CD14-positive monocyte (primary cell): ENCODE measurements at regions not wholly inside any gene's neighbourhood (a gene's known extent, or its start where the extent isn't known, plus 50 kb on each side); places are given as distances from the start of the nearest gene placed in this dataset.

Experiments used
- DNase-seq, 3 donors: peaks; one replicate each; pipeline ENCODE4 v3.0.0-alpha.2; 2011 to 2022
- H2AFZ ChIP-seq: 2 replicates; pipeline ENCODE4 v1.6.0; 2012; ENCODE audit warnings: mild to moderate bottlenecking, low read depth, low read length, inconsistent platforms; ENCODE audit not compliant: insufficient read depth, poor library complexity, severe bottlenecking
- H3K27ac ChIP-seq, 2 donors: 1 replicate in 1 of 2; 2 replicates in 1 of 2; pipeline ENCODE4 v1.5.1; 2012 to 2013; ENCODE audit warnings: low read length in 2 of 2, control low read depth in 1 of 2, inconsistent platforms in 1 of 2, low read depth in 1 of 2, mild to moderate bottlenecking in 1 of 2
- H3K27me3 ChIP-seq, 2 donors: one replicate each; pipeline versions ENCODE4 v1.6.0 to v1.6.1; 2011 to 2013; ENCODE audit warnings: low read length in 2 of 2; ENCODE audit not compliant: control insufficient read depth in 2 of 2, insufficient read depth in 2 of 2
- H3K36me3 ChIP-seq, 2 donors: replicated peaks in 1 of 2; 1 replicate in 1 of 2; 2 replicates in 1 of 2; pipeline versions ENCODE4 v1.5.1 to v1.6.1; 2012 to 2013; ENCODE audit warnings: low read length in 2 of 2, control low read depth in 1 of 2, inconsistent platforms in 1 of 2, mild to moderate bottlenecking in 1 of 2; ENCODE audit not compliant: insufficient read depth in 2 of 2, control insufficient read depth in 1 of 2
- H3K4me1 ChIP-seq, 2 donors: 1 replicate in 1 of 2; 2 replicates in 1 of 2; pipeline versions ENCODE4 v1.5.1 to v1.6.1; 2012 to 2013; ENCODE audit warnings: low read length in 2 of 2, control low read depth in 1 of 2, inconsistent platforms in 1 of 2, mild to moderate bottlenecking in 1 of 2, moderate library complexity in 1 of 2; ENCODE audit not compliant: insufficient read depth in 2 of 2, control insufficient read depth in 1 of 2
- H3K4me2 ChIP-seq: replicated peaks from 2 replicates; pipeline ENCODE3; 2012; ENCODE audit warnings: low read length, moderate library complexity, mild to moderate bottlenecking; ENCODE audit not compliant: poor library complexity, severe bottlenecking; ENCODE audit errors: extremely low read depth
- H3K4me3 ChIP-seq, 3 experiments: fragments of 200-600 bp in 1 of 3; sonication (generic) in 1 of 3; replicated peaks in 1 of 3; 1 replicate in 2 of 3; 2 replicates in 1 of 3; pipeline ENCODE4 v1.5.1; 2011 to 2013; ENCODE audit warnings: low read length in 3 of 3, mild to moderate bottlenecking in 3 of 3, control low read depth in 2 of 3, low read depth in 2 of 3, inconsistent platforms in 1 of 3, moderate library complexity in 1 of 3
- H3K79me2 ChIP-seq: 2 replicates; pipeline ENCODE4 v1.6.0; 2012; ENCODE audit warnings: mild to moderate bottlenecking, control low read depth, inconsistent platforms, low read length, moderate library complexity; ENCODE audit not compliant: insufficient read depth
- H3K9ac ChIP-seq: 2 replicates; pipeline ENCODE4 v1.6.0; 2017; ENCODE audit warnings: low read length, mild to moderate bottlenecking; ENCODE audit not compliant: insufficient read depth, poor library complexity, severe bottlenecking
- H3K9me3 ChIP-seq, 2 donors: replicated peaks in 1 of 2; 1 replicate in 1 of 2; 2 replicates in 1 of 2; pipeline versions ENCODE4 v1.5.1 to v1.6.1; 2012 to 2013; ENCODE audit warnings: low read length in 2 of 2, control low read depth in 1 of 2; ENCODE audit not compliant: control insufficient read depth in 1 of 2, insufficient read depth in 1 of 2
- H4K20me1 ChIP-seq: 2 replicates; pipeline ENCODE4 v1.6.0; 2012; ENCODE audit warnings: mild to moderate bottlenecking, low read length, control low read depth, moderate library complexity; ENCODE audit not compliant: insufficient read depth
- H3K27ac Mint-ChIP-seq, 7 donors: one replicate each; pipeline ENCODE4 v1.8.0; 2020; ENCODE audit warnings: mild to moderate bottlenecking in 7 of 7, mixed read lengths in 7 of 7, moderate library complexity in 6 of 7, inconsistent platforms in 2 of 7
- H3K27me3 Mint-ChIP-seq, 3 donors: one replicate each; pipeline ENCODE4 v1.8.0; 2021 to 2022; ENCODE audit warnings: low read depth in 3 of 3, mild to moderate bottlenecking in 3 of 3, mixed read lengths in 3 of 3, moderate library complexity in 3 of 3, inconsistent platforms in 1 of 3
- H3K36me3 Mint-ChIP-seq, 2 donors: one replicate each; pipeline ENCODE4 v1.8.0; 2020; ENCODE audit warnings: mixed read lengths in 2 of 2, inconsistent platforms in 1 of 2, mild to moderate bottlenecking in 1 of 2
- H3K4me1 Mint-ChIP-seq: one replicate; pipeline ENCODE4 v1.8.0; 2020; ENCODE audit warnings: mild to moderate bottlenecking, mixed read lengths
- H3K4me3 Mint-ChIP-seq, 2 donors: one replicate each; pipeline ENCODE4 v1.8.0; 2020; ENCODE audit warnings: mild to moderate bottlenecking in 2 of 2, mixed read lengths in 2 of 2, moderate library complexity in 1 of 2
- H3K9me3 Mint-ChIP-seq, 7 donors: one replicate each; pipeline ENCODE4 v1.8.0; 2020 to 2022; ENCODE audit warnings: mixed read lengths in 7 of 7, mild to moderate bottlenecking in 6 of 7, moderate library complexity in 6 of 7, inconsistent platforms in 2 of 7
- WGBS: methylation state at CpG from one replicate; pipeline ENCODE4 v1.1.5; 2013; ENCODE audit warnings: missing lambda C conversion rate; ENCODE audit not compliant: insufficient coverage; 5-methylcytosine and 5-hydroxymethylcytosine counted together
- intact Hi-C, 2 donors: fragments of 100-400 bp; cut with micrococcal nuclease; formaldehyde crosslinking; loops; one replicate each; pipeline versions ENCODE4 v1.15.0 to v1.15.1; 2023
- TF ChIP-seq, protein P1 (sequence below): fragments of 200-600 bp; IDR thresholded peaks from one replicate; pipeline ENCODE4 v1.8.0; 2022; ENCODE audit warnings: antibody characterized with exemption, mild to moderate bottlenecking

DNA sequence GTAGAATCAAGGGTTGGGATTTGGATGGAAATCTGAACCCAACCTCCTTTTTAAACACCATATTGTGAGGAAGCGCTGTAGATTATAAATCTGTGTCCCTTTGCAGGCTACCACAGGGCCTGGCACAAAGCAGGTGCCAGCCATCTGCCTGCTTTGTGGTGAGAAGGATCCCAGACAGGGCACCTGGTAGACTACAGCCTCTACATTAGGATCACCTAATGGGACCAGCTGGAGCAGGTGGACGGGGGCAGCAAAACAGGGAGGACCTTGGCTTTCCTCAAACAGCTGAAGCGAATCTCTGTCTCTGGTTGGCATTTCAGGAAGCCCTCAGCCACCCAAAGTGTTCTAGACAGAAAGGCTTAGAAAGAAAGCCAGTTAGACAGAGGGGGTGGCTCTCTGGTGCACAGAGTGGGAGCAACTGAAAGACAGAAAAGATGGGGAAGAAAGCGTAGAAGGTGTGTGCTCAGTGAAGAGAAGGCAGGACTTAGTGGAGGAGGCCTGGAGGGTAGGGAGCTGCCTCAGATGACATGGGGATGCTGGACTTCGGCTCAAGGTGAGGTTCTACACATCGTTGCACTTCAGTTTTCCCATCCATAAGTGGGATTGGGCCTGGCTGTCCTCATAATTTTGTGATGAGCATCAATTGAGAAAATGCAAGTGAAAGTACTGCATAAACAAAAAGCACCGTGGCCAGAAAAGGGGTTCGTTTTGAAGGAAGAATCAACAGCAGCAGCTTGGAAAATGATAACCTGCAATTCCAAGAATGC lies 350.8 kb downstream of the CYRIA start:
- Mint-ChIP-seq H3K36me3 (no peaks in the 10 kb centered on the region), H3K27ac (no peak overlapping the region), H3K9me3 (peaks cover 0 to 3% (median 0%) of the 10 kb centered on the region in 7 donors), H3K4me3 (no peak overlapping the region), H3K4me1 (peaks cover 4% of the 10 kb centered on the region), H3K27me3 (peaks cover 0 to 4% (median 3%) of the 10 kb centered on the region in 3 donors)
- Histone ChIP-seq H3K27ac (no peak overlapping the region), H3K9me3 (no peaks in the 10 kb centered on the region), H3K9ac (no peak overlapping the region), H3K27me3 (no peaks in the 10 kb centered on the region), H3K36me3 (no peaks in the 10 kb centered on the region), H3K4me1 (no peaks in the 10 kb centered on the region), H3K4me3 (no peak overlapping the region), H3K4me2 (no peak overlapping the region), H2AFZ (no peak overlapping the region), H3K79me2 (no peaks in the 10 kb centered on the region), H4K20me1 (no peaks in the 10 kb centered on the region)
- no peak for DNase-seq
- TF ChIP-seq, protein P1, sequence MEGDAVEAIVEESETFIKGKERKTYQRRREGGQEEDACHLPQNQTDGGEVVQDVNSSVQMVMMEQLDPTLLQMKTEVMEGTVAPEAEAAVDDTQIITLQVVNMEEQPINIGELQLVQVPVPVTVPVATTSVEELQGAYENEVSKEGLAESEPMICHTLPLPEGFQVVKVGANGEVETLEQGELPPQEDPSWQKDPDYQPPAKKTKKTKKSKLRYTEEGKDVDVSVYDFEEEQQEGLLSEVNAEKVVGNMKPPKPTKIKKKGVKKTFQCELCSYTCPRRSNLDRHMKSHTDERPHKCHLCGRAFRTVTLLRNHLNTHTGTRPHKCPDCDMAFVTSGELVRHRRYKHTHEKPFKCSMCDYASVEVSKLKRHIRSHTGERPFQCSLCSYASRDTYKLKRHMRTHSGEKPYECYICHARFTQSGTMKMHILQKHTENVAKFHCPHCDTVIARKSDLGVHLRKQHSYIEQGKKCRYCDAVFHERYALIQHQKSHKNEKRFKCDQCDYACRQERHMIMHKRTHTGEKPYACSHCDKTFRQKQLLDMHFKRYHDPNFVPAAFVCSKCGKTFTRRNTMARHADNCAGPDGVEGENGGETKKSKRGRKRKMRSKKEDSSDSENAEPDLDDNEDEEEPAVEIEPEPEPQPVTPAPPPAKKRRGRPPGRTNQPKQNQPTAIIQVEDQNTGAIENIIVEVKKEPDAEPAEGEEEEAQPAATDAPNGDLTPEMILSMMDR: no peak
- WGBS: 87% methylated on average over 7 of the region's 8 CpGs
- intact Hi-C loops: no loop called here

DNA sequence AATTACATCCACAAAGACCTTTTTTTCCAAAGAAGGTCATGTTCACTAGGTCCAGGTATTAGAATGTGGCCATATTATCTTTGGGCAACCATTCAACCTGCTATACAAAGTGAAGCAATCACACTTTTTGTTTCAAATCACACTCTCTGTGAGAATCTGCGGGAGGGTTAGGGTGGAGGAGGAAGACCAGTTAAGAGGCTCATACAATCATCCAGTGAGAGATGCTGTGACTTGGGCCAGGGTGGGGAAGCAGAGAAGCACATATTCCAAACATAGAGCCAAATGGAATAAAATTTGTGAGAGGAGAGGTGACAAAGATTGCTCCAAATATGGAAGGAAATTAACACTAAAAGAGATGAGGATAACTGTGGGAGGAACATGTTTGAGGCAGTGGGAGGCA lies 351.6 kb downstream of the CYRIA start:
- Histone ChIP-seq H3K79me2 (no peaks in the 10 kb centered on the region), H3K9ac (no peak overlapping the region), H4K20me1 (no peaks in the 10 kb centered on the region), H3K4me3 (no peak overlapping the region), H3K4me2 (no peak overlapping the region), H3K36me3 (no peaks in the 10 kb centered on the region), H3K4me1 (no peaks in the 10 kb centered on the region), H3K27me3 (no peaks in the 10 kb centered on the region), H3K9me3 (no peaks in the 10 kb centered on the region), H3K27ac (no peak overlapping the region), H2AFZ (no peak overlapping the region)
- no CpG with 5 or more reads among the region's 1 CpG for WGBS
- H3K36me3 Mint-ChIP-seq: no peaks in the 10 kb centered on the region
- H3K27ac Mint-ChIP-seq: no peak overlapping the region
- H3K27me3 Mint-ChIP-seq: peaks cover 0 to 4% (median 3%) of the 10 kb centered on the region in 3 donors
- no peak for DNase-seq
- intact Hi-C loops: no loop called here
- H3K9me3 Mint-ChIP-seq: peaks cover 0 to 3% (median 0%) of the 10 kb centered on the region in 7 donors
- H3K4me3 Mint-ChIP-seq: no peak overlapping the region
- TF ChIP-seq, protein P1: no peak
- H3K4me1 Mint-ChIP-seq: peaks cover 4% of the 10 kb centered on the region
